Transverse colon (tissue), 3 donors: ENCODE measurements at regions not wholly inside any gene's neighbourhood (a gene's known extent, or its start where the extent isn't known, plus 50 kb on each side); places are given as distances from the start of the nearest gene placed in this dataset.

ENCODE experiments used
- CTCF ChIP-seq, 5 experiments: fragments of 200-600 bp in 3 of 5; fragments of 450-650 bp in 2 of 5; sonication (generic) in 3 of 5; IDR thresholded peaks; 1 replicate in 2 of 5; 2 replicates in 3 of 5; pipeline ENCODE4 v1.5.1; 2016 to 2017; ENCODE audit warnings: antibody characterized with exemption in 5 of 5, inconsistent platforms in 3 of 5, mild to moderate bottlenecking in 2 of 5, moderate library complexity in 1 of 5
- EP300 ChIP-seq: sonication (generic); formaldehyde crosslinking; IDR thresholded peaks from one replicate; pipeline ENCODE4 v1.6.1; 2017; ENCODE audit warnings: antibody characterized with exemption, low read depth
- POLR2A ChIP-seq: fragments of 450-650 bp; IDR thresholded peaks from one replicate; pipeline ENCODE4 v1.6.1; 2016; ENCODE audit warnings: antibody characterized with exemption, mild to moderate bottlenecking, moderate library complexity

DNA sequence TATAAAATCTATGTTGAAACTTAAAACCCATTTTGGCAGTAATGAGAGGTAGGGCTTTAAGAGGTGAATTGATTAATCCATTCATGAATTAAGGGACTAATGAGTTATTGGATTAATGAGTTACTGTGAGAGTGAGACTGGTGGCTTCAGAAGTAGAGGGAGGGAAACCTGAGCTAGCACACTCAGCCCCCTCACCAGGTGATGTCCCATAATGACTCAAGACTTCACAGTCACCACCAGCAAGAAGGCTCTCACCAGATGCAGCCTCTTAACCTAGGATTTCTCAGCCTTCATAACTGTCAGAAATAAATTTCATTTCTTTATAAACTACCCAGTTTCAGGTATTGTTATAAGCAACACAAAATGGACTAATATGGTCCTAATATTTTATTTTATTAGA lies 621.7 kb upstream of the ACVR2A start:
- TF ChIP-seq CTCF (IDR thresholded peaks at IDR 0.05) (no peak), POLR2A (no peak), EP300 (no peak)
